Femur (tissue), 1 donor: ENCODE measurements at regions not wholly inside any gene's neighbourhood (a gene's known extent, or its start where the extent isn't known, plus 50 kb on each side); places are given as distances from the start of the nearest gene placed in this dataset.

ENCODE experiments used
- DNase-seq: peaks from one replicate; pipeline ENCODE4 v3.0.0-alpha.2; 2017

DNA sequence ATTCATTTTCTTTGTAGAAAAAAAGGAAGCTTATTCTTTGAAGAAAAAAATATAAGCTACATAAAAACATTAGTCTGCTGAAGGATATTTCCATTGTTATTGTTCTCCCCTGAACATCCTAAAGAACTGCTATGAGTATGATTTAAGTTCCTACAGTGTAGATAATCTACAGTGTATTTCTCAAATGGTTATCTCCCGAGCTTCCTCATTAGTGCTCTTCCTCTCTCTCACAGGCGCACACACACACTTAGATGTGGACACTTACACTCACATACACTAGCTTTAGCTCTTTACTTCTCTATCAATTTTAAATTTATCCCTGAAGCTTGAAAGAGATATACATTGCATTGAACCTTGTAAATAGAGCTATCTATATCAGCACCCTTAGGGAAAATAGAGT is 681.0 kb downstream of the KCNJ3 start:
- DNase-seq: no peak

- DNase-seq: no peak
Observed at GRCh38 chr2:155377931-155378444, 679.5 kb downstream of the KCNJ3 start.

GRCh38 chr2:155377266-155377680 is 678.8 kb downstream of the KCNJ3 start:
- no peak for DNase-seq

DNA sequence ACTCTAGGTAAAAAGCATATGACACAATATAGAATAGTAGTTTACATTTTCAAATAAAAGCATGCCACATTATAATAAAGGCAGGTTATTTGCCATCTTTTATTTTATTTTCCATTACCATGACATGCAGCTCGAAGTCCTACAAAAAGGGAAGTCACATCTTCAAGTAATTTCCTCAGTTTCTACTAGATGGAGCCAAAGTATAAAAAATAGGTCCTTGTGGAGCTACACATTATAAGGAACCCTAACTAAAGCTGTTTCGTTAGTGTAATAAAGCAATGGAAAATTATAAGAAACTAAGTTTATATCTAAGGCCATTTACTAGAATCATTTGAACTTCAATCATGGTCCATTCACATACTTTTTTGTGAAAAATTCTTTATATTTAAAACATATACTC is 674.5 kb downstream of the KCNJ3 start:
- DNase-seq: no peak

GRCh38 chr2:155368934-155369333 is 670.4 kb downstream of the KCNJ3 start:
- DNase-seq: no peak

- DNase-seq: no peak
Observed at GRCh38 chr2:155364766-155365165, 666.3 kb downstream of the KCNJ3 start.

DNA sequence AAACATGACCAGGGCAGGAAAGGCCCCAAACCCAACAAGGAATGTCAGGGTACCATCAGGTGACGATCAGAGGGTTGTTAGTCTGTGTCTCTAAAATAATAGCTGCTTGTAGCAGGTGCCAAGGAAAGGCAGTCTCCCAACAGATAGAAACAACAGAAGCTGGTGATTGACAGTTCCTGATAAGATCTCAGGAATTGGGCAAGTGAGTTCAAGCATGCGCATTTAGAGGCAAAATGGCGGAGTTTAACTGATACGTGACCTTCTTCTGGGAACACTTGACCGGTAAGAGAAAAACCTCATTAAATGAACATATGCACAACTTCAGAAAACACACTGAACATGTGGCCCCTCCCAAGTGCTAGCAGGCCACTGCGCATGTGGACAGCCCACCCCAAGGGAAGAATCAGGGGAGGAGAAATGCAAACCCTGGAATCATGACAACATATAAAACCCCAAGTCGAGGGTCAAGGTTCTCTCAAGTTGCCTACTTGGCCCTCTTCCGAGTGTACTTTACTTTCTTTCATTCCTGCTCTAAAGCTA is 664.9 kb downstream of the KCNJ3 start:
- no peak for DNase-seq

GRCh38 chr2:155357172-155357571 is 658.7 kb downstream of the KCNJ3 start:
- no peak for DNase-seq

DNA sequence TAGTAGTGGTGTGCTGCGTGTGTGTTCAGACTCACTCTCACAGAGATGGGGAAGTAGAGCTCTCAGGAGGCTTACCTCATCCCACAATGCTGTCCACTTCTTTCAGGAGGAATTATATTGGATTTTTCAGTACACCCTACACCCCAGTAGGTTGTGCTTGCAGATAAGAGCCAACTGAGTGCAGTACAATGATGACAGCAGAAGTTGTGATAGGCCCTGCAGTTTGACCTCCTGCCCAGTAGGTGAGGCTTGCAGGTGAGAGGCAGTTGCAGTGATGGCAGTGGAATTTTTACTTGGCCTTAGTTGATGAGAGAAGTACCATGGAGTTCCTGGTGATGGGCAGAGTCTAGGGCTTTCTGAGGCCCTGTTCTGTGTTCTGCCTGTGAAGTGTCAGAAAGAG is 657.8 kb downstream of the KCNJ3 start:
- DNase-seq: no peak

DNA sequence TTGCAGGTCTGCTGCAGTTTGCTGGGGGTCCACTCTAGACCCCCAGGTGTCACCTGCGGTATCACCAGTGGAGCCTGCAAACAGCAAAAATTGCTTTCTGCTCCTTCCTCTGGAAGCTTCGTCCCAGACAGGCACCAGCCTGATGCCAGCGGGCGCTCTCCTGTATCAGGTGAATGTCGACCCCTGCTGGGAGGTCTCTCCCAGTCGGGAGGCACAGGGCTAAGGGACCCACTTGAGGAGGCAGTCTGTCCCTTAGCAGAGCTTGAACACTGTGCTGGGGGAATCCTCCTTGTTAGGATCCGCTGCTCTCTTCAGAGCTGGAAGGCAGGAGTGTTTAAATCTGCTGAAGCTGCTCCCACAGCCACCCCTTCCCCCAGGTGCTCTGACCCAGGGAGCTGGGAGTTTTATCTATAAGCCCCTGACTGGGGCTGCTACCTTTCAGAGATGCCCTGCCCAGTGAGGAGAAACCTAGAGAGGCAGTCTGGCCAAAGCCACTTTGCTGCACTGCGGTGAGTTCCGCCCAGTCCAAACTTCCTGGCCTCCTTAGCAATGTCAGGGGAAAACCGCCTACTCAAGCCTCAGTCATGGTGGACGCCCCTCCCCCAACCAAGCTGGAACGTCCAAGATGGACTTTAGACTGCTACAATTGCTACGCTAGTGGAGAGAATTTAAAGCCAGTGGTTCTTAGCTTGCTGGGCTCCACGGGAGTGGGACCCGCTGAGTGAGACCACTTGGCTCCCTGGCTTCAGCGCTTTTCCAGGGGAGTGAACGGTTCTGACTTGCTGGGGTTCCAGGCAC is 652.5 kb downstream of the KCNJ3 start:
- DNase-seq: no peak

GRCh38 chr2:155332016-155332415 is 633.5 kb downstream of the KCNJ3 start:
- no peak for DNase-seq

GRCh38 chr2:155320236-155320635 is 621.7 kb downstream of the KCNJ3 start:
- DNase-seq: no peak

GRCh38 chr2:155318710-155319109 is 620.2 kb downstream of the KCNJ3 start:
- no peak for DNase-seq

DNA sequence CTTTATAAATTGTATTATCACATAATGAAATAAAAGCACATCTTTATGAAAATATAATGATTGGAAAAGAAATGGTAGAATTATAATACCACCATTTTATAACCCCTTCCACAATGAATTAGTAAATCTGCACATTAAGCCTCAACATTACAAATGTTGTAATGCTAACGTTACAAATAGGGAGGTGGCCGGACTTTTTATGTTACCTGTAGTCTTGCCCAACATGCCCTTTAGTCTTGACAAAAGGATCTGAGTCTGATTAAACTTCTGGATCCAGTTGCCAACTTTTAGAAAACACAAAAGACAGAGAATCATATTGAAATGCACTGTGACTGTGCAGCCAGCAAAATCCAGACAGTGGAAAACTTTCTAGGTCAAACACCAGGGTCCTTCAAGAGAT is 617.3 kb downstream of the KCNJ3 start:
- DNase-seq: no peak

GRCh38 chr2:155310589-155310988 is 612.1 kb downstream of the KCNJ3 start:
- no peak for DNase-seq

DNA sequence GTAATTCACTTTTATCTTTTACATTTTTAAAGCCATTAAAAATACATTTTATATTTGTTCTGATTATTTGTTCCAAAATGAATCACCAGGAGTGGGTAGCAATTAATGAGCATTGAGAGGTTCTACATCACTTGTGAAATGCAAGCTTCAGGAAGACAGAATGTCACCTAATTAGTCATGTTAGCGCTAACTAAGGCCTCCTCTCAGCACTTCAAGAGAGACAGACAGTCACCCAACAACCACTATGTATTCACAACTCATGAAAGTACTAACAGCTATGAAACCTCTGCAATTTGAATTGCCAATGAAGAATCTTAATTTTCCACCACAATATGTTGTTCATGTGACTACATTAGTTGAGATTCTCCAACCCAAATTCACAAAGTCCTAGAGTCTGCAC is 611.0 kb downstream of the KCNJ3 start:
- DNase-seq: no peak

GRCh38 chr2:155308367-155309009 is 610.0 kb downstream of the KCNJ3 start:
- no peak for DNase-seq

DNA sequence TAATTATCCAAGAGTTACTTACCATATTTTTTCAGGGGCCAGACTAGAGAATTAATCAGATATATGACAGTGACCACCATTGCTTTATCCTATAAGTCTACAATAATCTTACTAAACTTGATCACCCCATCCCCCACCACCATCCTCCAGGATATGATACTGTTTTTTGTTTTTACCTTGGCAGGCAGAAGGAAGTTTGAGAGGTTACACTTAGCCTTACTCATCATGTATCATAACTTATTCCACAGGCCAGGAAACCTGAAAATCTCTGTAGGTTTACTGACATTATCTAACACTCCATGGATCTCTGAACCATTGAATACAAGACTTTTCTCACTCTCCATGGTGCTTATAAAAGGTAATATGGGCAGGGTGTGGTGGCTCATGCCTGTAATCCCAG is 602.7 kb downstream of the KCNJ3 start:
- DNase-seq: no peak

DNA sequence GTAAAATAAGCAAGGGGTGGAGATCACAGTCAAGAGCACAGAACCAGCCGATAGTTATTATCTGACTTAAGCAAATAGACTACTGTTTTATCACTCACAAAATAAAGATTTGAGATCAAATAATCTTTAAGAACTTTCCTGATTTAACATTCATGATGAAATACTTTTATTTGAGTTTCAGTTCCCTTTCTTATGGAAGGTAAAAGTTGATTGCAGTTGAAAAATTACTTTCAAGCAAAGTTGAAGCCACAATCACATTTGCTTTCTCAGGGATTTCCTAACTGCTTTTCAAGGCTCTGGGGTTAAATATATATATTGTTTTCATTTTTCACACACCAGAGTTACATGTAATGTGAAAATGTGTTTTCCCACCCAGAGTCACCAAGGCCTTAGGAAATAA is 599.5 kb downstream of the KCNJ3 start:
- no peak for DNase-seq

- DNase-seq: no peak
Observed at GRCh38 chr2:155294358-155294757, 595.9 kb downstream of the KCNJ3 start.

DNA sequence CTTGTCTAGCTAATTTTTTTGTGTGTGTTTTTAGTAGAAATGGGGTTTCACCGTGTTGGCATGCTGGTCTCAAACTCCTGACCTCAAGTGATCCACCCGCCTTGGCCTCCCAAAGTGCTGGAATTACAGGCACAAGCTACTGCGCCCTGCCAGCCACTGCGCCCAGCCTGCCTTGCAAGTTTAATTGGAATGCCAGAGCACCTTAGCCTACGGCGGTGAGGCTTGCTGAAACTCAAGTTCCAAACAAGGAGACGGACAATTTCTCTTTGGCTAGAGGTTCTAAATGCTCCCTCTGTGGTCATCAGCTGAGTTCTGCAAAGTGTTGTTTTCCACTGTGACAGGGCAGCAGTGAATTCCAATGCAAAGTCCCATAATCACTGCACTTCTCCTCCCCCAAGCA is 583.4 kb downstream of the KCNJ3 start:
- DNase-seq: no peak

- DNase-seq: no peak
Observed at GRCh38 chr2:155273323-155273722, 574.8 kb downstream of the KCNJ3 start.

- DNase-seq: no peak
Observed at GRCh38 chr2:155266583-155266982, 568.1 kb downstream of the KCNJ3 start.

GRCh38 chr2:155266109-155266508 is 567.6 kb downstream of the KCNJ3 start:
- DNase-seq: no peak
